ENCODE measurements at regions not wholly inside any gene's neighbourhood (a gene's known extent, or its start where the extent isn't known, plus 50 kb on each side); places are given as distances from the start of the nearest gene placed in this dataset.

- TF ChIP-seq CTCF (IDR thresholded peaks at IDR 0.05; ENCODE audit: low read depth, low read length) = no peak
- DNase-seq (ENCODE audit: extremely low read depth, low read depth) = no peak
Measured at GRCh38 chr12:124658806-124659402, 91.5 kb upstream of the NCOR2 start.

- DNase-seq (ENCODE audit: extremely low read depth, low read depth) = no peak
- TF ChIP-seq CTCF (IDR thresholded peaks at IDR 0.05; ENCODE audit: low read depth, low read length) = no peak
Measured at GRCh38 chr12:124658302-124658701, 90.9 kb upstream of the NCOR2 start.

GRCh38 chr12:124656947-124657434 is 89.6 kb upstream of the NCOR2 start:
- no peak for TF ChIP-seq CTCF (IDR thresholded peaks at IDR 0.05; ENCODE audit: low read depth, low read length)
- DNase-seq (ENCODE audit: extremely low read depth, low read depth) = no peak

- DNase-seq (ENCODE audit: extremely low read depth, low read depth) = peak; percentile 88
- TF ChIP-seq CTCF (IDR thresholded peaks at IDR 0.05; ENCODE audit: low read depth, low read length) = no peak; the same call in 1 of the 2 replicates
Measured at GRCh38 chr12:124655698-124656516, 88.5 kb upstream of the NCOR2 start.

- DNase-seq (ENCODE audit: extremely low read depth, low read depth) = peak; percentile 47
- TF ChIP-seq CTCF (IDR thresholded peaks at IDR 0.05; ENCODE audit: low read depth, low read length) = no peak
Measured at GRCh38 chr12:124655048-124655697, 87.8 kb upstream of the NCOR2 start.

- no peak for TF ChIP-seq CTCF (IDR thresholded peaks at IDR 0.05; ENCODE audit: low read depth, low read length)
- no peak for DNase-seq (ENCODE audit: extremely low read depth, low read depth)
Measured at GRCh38 chr12:124654666-124655047, 87.2 kb upstream of the NCOR2 start.
